Adrenal gland (tissue), 5 donors: ENCODE measurements at regions not wholly inside any gene's neighbourhood (a gene's known extent, or its start where the extent isn't known, plus 50 kb on each side); places are given as distances from the start of the nearest gene placed in this dataset.

Experiments used
- POLR2A ChIP-seq, 2 donors: fragments of 450-650 bp; IDR thresholded peaks; one replicate each; pipeline ENCODE4 v1.6.1; 2017; ENCODE audit warnings: antibody characterized with exemption in 2 of 2, mild to moderate bottlenecking in 2 of 2, moderate library complexity in 1 of 2
- TF ChIP-seq, protein P1 (sequence below), 6 experiments: fragments of 450-650 bp in 4 of 6; fragments of 200-600 bp in 2 of 6; sonication (generic) in 1 of 6; IDR thresholded peaks; 1 replicate in 5 of 6; 2 replicates in 1 of 6; pipeline versions ENCODE4 v1.5.1 to v1.8.0; 2016 to 2021; ENCODE audit warnings: antibody characterized with exemption in 6 of 6, mild to moderate bottlenecking in 2 of 6, moderate library complexity in 1 of 6
- donor health status: DM: no; HTN: no; CAD: no.

DNA sequence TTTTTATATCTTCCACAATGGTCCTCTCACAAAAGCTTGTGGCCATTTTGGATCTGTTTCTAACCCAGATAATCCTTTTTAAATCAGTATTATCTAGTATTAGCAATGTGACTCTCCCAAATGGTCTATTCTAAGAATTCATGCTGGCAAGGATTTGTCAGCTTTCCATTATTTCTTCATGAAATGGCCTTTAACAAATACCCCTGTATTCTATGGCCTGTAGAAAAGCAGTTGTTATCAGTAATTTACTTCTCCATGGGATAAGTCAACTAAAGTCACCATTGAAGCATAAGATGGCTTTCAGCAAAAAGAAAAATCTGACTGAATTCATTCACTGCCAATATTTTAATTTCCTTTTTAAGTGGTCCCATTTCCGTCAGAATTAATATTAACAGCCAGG lies 346.4 kb upstream of the FAM174A start:
- TF ChIP-seq POLR2A (IDR thresholded peaks at IDR 0.05) = no peak
- TF ChIP-seq, protein P1, sequence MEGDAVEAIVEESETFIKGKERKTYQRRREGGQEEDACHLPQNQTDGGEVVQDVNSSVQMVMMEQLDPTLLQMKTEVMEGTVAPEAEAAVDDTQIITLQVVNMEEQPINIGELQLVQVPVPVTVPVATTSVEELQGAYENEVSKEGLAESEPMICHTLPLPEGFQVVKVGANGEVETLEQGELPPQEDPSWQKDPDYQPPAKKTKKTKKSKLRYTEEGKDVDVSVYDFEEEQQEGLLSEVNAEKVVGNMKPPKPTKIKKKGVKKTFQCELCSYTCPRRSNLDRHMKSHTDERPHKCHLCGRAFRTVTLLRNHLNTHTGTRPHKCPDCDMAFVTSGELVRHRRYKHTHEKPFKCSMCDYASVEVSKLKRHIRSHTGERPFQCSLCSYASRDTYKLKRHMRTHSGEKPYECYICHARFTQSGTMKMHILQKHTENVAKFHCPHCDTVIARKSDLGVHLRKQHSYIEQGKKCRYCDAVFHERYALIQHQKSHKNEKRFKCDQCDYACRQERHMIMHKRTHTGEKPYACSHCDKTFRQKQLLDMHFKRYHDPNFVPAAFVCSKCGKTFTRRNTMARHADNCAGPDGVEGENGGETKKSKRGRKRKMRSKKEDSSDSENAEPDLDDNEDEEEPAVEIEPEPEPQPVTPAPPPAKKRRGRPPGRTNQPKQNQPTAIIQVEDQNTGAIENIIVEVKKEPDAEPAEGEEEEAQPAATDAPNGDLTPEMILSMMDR (IDR thresholded peaks at IDR 0.05) = no peak
